ENCODE measurements at regions not wholly inside any gene's neighbourhood (a gene's known extent, or its start where the extent isn't known, plus 50 kb on each side); places are given as distances from the start of the nearest gene placed in this dataset.

DNA sequence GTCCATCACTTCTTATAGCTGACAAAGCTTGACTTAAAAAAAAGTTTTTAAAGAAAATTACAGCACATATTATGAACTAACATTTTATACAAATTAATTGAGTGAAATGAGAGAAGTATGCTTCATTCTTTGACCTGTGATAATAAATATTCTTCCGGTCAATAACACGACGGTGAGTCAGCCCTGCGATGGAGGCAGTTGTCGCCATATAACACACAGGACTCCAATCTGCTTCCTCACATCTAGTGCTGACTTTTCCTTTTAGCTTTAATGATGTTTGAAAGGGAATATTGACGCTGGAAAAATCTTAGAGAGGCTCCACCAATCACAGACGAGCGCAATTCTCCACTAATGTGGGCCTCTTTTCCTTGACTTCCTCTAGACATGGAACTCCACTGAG lies 166.9 kb upstream of the C1orf21 start:
- Histone ChIP-seq H3K4me2 (ENCODE audit: low read length) (no peak overlapping the region), H3K9ac (ENCODE audit: low read length) (no peak overlapping the region), H3K27ac (ENCODE audit: low read length) (no peak overlapping the region), H3K79me2 (replicated peaks; ENCODE audit: insufficient read depth, low read length) (no peaks in the 10 kb centered on the region), H3K27me3 (ENCODE audit: insufficient read depth, low read depth, low read length) (no peaks in the 10 kb centered on the region), H3K36me3 (ENCODE audit: insufficient read depth, low read length) (no peaks in the 10 kb centered on the region), H2AFZ (ENCODE audit: low read depth, low read length) (no peak overlapping the region), H3K9me2 (ENCODE audit: insufficient read depth, low read length) (no peaks in the 10 kb centered on the region), H3K4me3 (ENCODE audit: low read length) (no peak overlapping the region), H3F3A (ENCODE audit: insufficient read depth, low read length, poor library complexity, severe bottlenecking) (no peaks in the 10 kb centered on the region), H4K20me1 (ENCODE audit: insufficient read depth) (no peaks in the 10 kb centered on the region), H3K9me3 (ENCODE audit: low read length) (no peaks in the 10 kb centered on the region)
- TF ChIP-seq MXI1 (conservative IDR thresholded peaks at IDR 0.05; ENCODE audit: poor library complexity, severe bottlenecking) (no peak), TAF1 (IDR thresholded peaks at IDR 0.05; ENCODE audit: low read depth) (no peak), EP300 (conservative IDR thresholded peaks at IDR 0.05; ENCODE audit: poor library complexity, severe bottlenecking) (no peak), POLR2AphosphoS5 (IDR thresholded peaks at IDR 0.05) (no peak), EZH2 (IDR thresholded peaks at IDR 0.05; ENCODE audit: borderline replicate concordance, insufficient read depth, low read length, poor library complexity, severe bottlenecking) (no peak), RAD21 (conservative IDR thresholded peaks at IDR 0.05) (no peak), SMC3 (conservative IDR thresholded peaks at IDR 0.05; ENCODE audit: poor library complexity) (no peak)
- TF ChIP-seq, protein P1, sequence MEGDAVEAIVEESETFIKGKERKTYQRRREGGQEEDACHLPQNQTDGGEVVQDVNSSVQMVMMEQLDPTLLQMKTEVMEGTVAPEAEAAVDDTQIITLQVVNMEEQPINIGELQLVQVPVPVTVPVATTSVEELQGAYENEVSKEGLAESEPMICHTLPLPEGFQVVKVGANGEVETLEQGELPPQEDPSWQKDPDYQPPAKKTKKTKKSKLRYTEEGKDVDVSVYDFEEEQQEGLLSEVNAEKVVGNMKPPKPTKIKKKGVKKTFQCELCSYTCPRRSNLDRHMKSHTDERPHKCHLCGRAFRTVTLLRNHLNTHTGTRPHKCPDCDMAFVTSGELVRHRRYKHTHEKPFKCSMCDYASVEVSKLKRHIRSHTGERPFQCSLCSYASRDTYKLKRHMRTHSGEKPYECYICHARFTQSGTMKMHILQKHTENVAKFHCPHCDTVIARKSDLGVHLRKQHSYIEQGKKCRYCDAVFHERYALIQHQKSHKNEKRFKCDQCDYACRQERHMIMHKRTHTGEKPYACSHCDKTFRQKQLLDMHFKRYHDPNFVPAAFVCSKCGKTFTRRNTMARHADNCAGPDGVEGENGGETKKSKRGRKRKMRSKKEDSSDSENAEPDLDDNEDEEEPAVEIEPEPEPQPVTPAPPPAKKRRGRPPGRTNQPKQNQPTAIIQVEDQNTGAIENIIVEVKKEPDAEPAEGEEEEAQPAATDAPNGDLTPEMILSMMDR (IDR thresholded peaks at IDR 0.05; ENCODE audit: poor library complexity, severe bottlenecking): no peak
- TF ChIP-seq, protein P2, sequence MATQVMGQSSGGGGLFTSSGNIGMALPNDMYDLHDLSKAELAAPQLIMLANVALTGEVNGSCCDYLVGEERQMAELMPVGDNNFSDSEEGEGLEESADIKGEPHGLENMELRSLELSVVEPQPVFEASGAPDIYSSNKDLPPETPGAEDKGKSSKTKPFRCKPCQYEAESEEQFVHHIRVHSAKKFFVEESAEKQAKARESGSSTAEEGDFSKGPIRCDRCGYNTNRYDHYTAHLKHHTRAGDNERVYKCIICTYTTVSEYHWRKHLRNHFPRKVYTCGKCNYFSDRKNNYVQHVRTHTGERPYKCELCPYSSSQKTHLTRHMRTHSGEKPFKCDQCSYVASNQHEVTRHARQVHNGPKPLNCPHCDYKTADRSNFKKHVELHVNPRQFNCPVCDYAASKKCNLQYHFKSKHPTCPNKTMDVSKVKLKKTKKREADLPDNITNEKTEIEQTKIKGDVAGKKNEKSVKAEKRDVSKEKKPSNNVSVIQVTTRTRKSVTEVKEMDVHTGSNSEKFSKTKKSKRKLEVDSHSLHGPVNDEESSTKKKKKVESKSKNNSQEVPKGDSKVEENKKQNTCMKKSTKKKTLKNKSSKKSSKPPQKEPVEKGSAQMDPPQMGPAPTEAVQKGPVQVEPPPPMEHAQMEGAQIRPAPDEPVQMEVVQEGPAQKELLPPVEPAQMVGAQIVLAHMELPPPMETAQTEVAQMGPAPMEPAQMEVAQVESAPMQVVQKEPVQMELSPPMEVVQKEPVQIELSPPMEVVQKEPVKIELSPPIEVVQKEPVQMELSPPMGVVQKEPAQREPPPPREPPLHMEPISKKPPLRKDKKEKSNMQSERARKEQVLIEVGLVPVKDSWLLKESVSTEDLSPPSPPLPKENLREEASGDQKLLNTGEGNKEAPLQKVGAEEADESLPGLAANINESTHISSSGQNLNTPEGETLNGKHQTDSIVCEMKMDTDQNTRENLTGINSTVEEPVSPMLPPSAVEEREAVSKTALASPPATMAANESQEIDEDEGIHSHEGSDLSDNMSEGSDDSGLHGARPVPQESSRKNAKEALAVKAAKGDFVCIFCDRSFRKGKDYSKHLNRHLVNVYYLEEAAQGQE (IDR thresholded peaks at IDR 0.05; ENCODE audit: borderline replicate concordance): no peak

DNA sequence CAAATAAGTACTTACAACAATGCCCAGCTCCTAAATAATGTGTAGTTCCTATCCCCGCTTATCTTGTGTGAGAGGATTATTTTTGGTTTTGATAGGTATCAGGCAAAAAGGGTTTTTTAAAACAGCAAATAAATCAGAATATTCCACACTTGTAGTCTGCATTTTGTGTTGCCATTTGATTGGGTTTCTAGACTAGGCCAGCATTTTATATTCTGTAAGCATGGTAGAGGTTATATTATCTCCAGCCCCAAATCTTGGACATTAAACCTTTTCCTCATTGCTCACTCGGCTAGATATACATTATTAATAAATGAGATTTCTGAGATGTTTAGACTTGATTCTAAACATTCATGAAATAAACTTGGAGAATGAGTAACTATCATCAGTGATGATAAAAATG lies 165.7 kb upstream of the C1orf21 start:
- Histone ChIP-seq H3K4me3 (ENCODE audit: low read length) (no peak overlapping the region), H3K9ac (ENCODE audit: low read length) (no peak overlapping the region), H3K27me3 (ENCODE audit: insufficient read depth, low read depth, low read length) (no peaks in the 10 kb centered on the region), H3K79me2 (replicated peaks; ENCODE audit: insufficient read depth, low read length) (no peaks in the 10 kb centered on the region), H3K36me3 (ENCODE audit: insufficient read depth, low read length) (no peaks in the 10 kb centered on the region), H3K9me3 (ENCODE audit: low read length) (no peaks in the 10 kb centered on the region), H2AFZ (ENCODE audit: low read depth, low read length) (no peak overlapping the region), H4K20me1 (ENCODE audit: insufficient read depth) (no peaks in the 10 kb centered on the region), H3K27ac (ENCODE audit: low read length) (no peak overlapping the region), H3K9me2 (ENCODE audit: insufficient read depth, low read length) (no peaks in the 10 kb centered on the region), H3K4me2 (ENCODE audit: low read length) (no peak overlapping the region), H3F3A (ENCODE audit: insufficient read depth, low read length, poor library complexity, severe bottlenecking) (no peaks in the 10 kb centered on the region)
- TF ChIP-seq, protein P1 (IDR thresholded peaks at IDR 0.05; ENCODE audit: poor library complexity, severe bottlenecking): no peak
- no peak for TF ChIP-seq TAF1 (IDR thresholded peaks at IDR 0.05; ENCODE audit: low read depth)
- no peak for TF ChIP-seq RAD21 (conservative IDR thresholded peaks at IDR 0.05)
- TF ChIP-seq SMC3 (conservative IDR thresholded peaks at IDR 0.05; ENCODE audit: poor library complexity): no peak
- TF ChIP-seq, protein P2 (IDR thresholded peaks at IDR 0.05; ENCODE audit: borderline replicate concordance): no peak

All from neural cell (in vitro differentiated cells).